ENCODE measurements at regions not wholly inside any gene's neighbourhood (a gene's known extent, or its start where the extent isn't known, plus 50 kb on each side); places are given as distances from the start of the nearest gene placed in this dataset.

- no peak for DNase-seq (ENCODE audit: low read depth)
- H3K4me3 ChIP-seq (ENCODE audit: low read depth, low read length) = no peak overlapping the region
- no peak for TF ChIP-seq POLR2A (IDR thresholded peaks at IDR 0.05; ENCODE audit: extremely low read depth, insufficient read length)
- no peak for TF ChIP-seq MYC (IDR thresholded peaks at IDR 0.05; ENCODE audit: low read depth, low read length)
- no peak for TF ChIP-seq MAX (IDR thresholded peaks at IDR 0.05; ENCODE audit: low read depth, low read length)
- no peak for TF ChIP-seq CTCF (IDR thresholded peaks at IDR 0.05; ENCODE audit: low read depth, low read length)
Measured at GRCh38 chrX:2592279-2592678, 91.5 kb upstream of the DHRSX start.

GRCh38 chrX:2589186-2590020 lies 88.6 kb upstream of the DHRSX start:
- DNase-seq (ENCODE audit: low read depth) = no peak
- no peak overlapping the region for H3K4me3 ChIP-seq (ENCODE audit: low read depth, low read length)
- no peak for TF ChIP-seq POLR2A (IDR thresholded peaks at IDR 0.05; ENCODE audit: extremely low read depth, insufficient read length)
- no peak for TF ChIP-seq CTCF (IDR thresholded peaks at IDR 0.05; ENCODE audit: low read depth, low read length)
- no peak for TF ChIP-seq MYC (IDR thresholded peaks at IDR 0.05; ENCODE audit: low read depth, low read length)
- TF ChIP-seq MAX (IDR thresholded peaks at IDR 0.05; ENCODE audit: low read depth, low read length) = no peak

GRCh38 chrX:2588049-2588448 lies 87.3 kb upstream of the DHRSX start:
- H3K4me3 ChIP-seq (ENCODE audit: low read depth, low read length) = no peak overlapping the region
- no peak for DNase-seq (ENCODE audit: low read depth)
- no peak for TF ChIP-seq MAX (IDR thresholded peaks at IDR 0.05; ENCODE audit: low read depth, low read length)
- no peak for TF ChIP-seq CTCF (IDR thresholded peaks at IDR 0.05; ENCODE audit: low read depth, low read length)
- no peak for TF ChIP-seq MYC (IDR thresholded peaks at IDR 0.05; ENCODE audit: low read depth, low read length)
- no peak for TF ChIP-seq POLR2A (IDR thresholded peaks at IDR 0.05; ENCODE audit: extremely low read depth, insufficient read length)

- TF ChIP-seq MYC (IDR thresholded peaks at IDR 0.05; ENCODE audit: low read depth, low read length) = no peak
- TF ChIP-seq MAX (IDR thresholded peaks at IDR 0.05; ENCODE audit: low read depth, low read length) = no peak
- TF ChIP-seq CTCF (IDR thresholded peaks at IDR 0.05; ENCODE audit: low read depth, low read length) = no peak
- no peak for TF ChIP-seq POLR2A (IDR thresholded peaks at IDR 0.05; ENCODE audit: extremely low read depth, insufficient read length)
- no peak overlapping the region for H3K4me3 ChIP-seq (ENCODE audit: low read depth, low read length)
- DNase-seq (ENCODE audit: low read depth) = no peak
Measured at GRCh38 chrX:2587146-2587545, 86.4 kb upstream of the DHRSX start.

GRCh38 chrX:2585158-2585470 lies 84.3 kb upstream of the DHRSX start:
- no peak for DNase-seq (ENCODE audit: low read depth)
- H3K4me3 ChIP-seq (ENCODE audit: low read depth, low read length) = no peak overlapping the region

More at GRCh38 chrX:2585158-2585470, 84.3 kb upstream of the DHRSX start:
- TF ChIP-seq POLR2A (IDR thresholded peaks at IDR 0.05; ENCODE audit: extremely low read depth, insufficient read length) = no peak
- no peak for TF ChIP-seq MYC (IDR thresholded peaks at IDR 0.05; ENCODE audit: low read depth, low read length)
- TF ChIP-seq MAX (IDR thresholded peaks at IDR 0.05; ENCODE audit: low read depth, low read length) = no peak
- TF ChIP-seq CTCF (IDR thresholded peaks at IDR 0.05; ENCODE audit: low read depth, low read length) = no peak
